Prostate gland (tissue), 2 donors: ENCODE measurements at regions not wholly inside any gene's neighbourhood (a gene's known extent, or its start where the extent isn't known, plus 50 kb on each side); places are given as distances from the start of the nearest gene placed in this dataset.

ENCODE experiments used
- POLR2A ChIP-seq: fragments of 450-650 bp; IDR thresholded peaks from one replicate; pipeline ENCODE4 v1.6.1; 2016; ENCODE audit warnings: antibody characterized with exemption, mild to moderate bottlenecking
- POLR2AphosphoS5 ChIP-seq: sonication (generic); formaldehyde crosslinking; IDR thresholded peaks from one replicate; pipeline ENCODE4 v1.6.1; 2017; ENCODE audit warnings: antibody characterized with exemption
- TF ChIP-seq, protein P1 (sequence below), 4 experiments: fragments of 200-600 bp in 2 of 4; fragments of 450-650 bp in 2 of 4; sonication (generic) in 2 of 4; IDR thresholded peaks; 1 replicate in 3 of 4; 2 replicates in 1 of 4; pipeline ENCODE4 v1.5.1; 2016 to 2019; ENCODE audit warnings: antibody characterized with exemption in 4 of 4, mild to moderate bottlenecking in 2 of 4, moderate library complexity in 2 of 4

DNA sequence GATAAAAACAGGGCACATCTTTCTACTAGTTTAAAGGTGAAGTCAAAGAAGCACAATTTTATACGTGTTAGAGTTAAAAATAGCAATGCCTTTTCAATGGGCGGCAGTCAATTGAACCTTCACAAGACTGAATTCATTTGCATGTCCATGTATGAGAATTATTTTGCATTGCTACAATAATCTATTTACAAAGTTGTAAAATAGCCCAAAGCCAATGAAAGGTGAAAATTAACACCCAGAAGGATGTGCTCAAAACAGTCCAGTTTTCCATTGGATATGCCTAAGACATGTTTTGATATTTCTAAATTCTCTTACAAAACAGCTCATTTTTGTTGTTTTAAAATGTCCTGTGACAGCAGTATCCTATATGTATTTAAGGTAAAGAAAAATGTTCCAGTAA is 425.1 kb upstream of the SYT4 start:
- TF ChIP-seq, protein P1, sequence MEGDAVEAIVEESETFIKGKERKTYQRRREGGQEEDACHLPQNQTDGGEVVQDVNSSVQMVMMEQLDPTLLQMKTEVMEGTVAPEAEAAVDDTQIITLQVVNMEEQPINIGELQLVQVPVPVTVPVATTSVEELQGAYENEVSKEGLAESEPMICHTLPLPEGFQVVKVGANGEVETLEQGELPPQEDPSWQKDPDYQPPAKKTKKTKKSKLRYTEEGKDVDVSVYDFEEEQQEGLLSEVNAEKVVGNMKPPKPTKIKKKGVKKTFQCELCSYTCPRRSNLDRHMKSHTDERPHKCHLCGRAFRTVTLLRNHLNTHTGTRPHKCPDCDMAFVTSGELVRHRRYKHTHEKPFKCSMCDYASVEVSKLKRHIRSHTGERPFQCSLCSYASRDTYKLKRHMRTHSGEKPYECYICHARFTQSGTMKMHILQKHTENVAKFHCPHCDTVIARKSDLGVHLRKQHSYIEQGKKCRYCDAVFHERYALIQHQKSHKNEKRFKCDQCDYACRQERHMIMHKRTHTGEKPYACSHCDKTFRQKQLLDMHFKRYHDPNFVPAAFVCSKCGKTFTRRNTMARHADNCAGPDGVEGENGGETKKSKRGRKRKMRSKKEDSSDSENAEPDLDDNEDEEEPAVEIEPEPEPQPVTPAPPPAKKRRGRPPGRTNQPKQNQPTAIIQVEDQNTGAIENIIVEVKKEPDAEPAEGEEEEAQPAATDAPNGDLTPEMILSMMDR (IDR thresholded peaks at IDR 0.05): no peak
- TF ChIP-seq POLR2A: no peak
- no peak for TF ChIP-seq POLR2AphosphoS5
